Spleen (tissue), 11 donors: ENCODE measurements at regions not wholly inside any gene's neighbourhood (a gene's known extent, or its start where the extent isn't known, plus 50 kb on each side); places are given as distances from the start of the nearest gene placed in this dataset.

Source experiments
- DNase-seq: peaks from one replicate; pipeline ENCODE4 v3.0.0-alpha.2; 2020
- H3K27ac ChIP-seq, 8 donors: fragments of 200-600 bp; sonication (generic) in 7 of 8; 1 replicate in 4 of 8; 2 replicates in 4 of 8; pipeline versions ENCODE4 v1.5.0 to v1.8.0; 2016 to 2021; ENCODE audit warnings: inconsistent platforms in 4 of 8, mild to moderate bottlenecking in 4 of 8, moderate library complexity in 1 of 8
- H3K27me3 ChIP-seq, 7 donors: fragments of 200-600 bp; sonication (generic) in 6 of 7; replicated peaks in 1 of 7; 1 replicate in 4 of 7; 2 replicates in 3 of 7; pipeline versions ENCODE4 v1.5.0 to v1.8.0; 2016 to 2021; ENCODE audit warnings: inconsistent platforms in 3 of 7, mild to moderate bottlenecking in 1 of 7
- H3K36me3 ChIP-seq, 6 donors: fragments of 200-600 bp; sonication (generic) in 5 of 6; 1 replicate in 4 of 6; 2 replicates in 2 of 6; pipeline versions ENCODE4 v1.5.0 to v1.8.0; 2016 to 2021; ENCODE audit warnings: inconsistent platforms in 2 of 6
- H3K4me1 ChIP-seq, 6 donors: fragments of 200-600 bp; sonication (generic) in 5 of 6; 1 replicate in 3 of 6; 2 replicates in 3 of 6; pipeline versions ENCODE4 v1.5.0 to v1.8.0; 2016 to 2021; ENCODE audit warnings: inconsistent platforms in 3 of 6
- H3K4me3 ChIP-seq, 8 donors: fragments of 200-600 bp; sonication (generic) in 7 of 8; 1 replicate in 4 of 8; 2 replicates in 4 of 8; pipeline versions ENCODE4 v1.5.0 to v1.8.0; 2016 to 2021; ENCODE audit warnings: inconsistent platforms in 4 of 8, mild to moderate bottlenecking in 4 of 8, moderate library complexity in 2 of 8
- H3K9me3 ChIP-seq, 8 donors: fragments of 200-600 bp; sonication (generic) in 7 of 8; 1 replicate in 4 of 8; 2 replicates in 4 of 8; pipeline versions ENCODE4 v1.5.0 to v1.8.0; 2016 to 2021; ENCODE audit warnings: inconsistent platforms in 4 of 8
- CTCF ChIP-seq, 11 experiments: fragments of 200-600 bp in 7 of 11; fragments of 450-650 bp in 4 of 11; sonication (generic) in 4 of 11; IDR thresholded peaks in 8 of 11; conservative IDR thresholded peaks in 3 of 11; 1 replicate in 7 of 11; 2 replicates in 4 of 11; pipeline versions ENCODE4 v1.4.0 to v1.8.0; 2016 to 2021; ENCODE audit warnings: antibody characterized with exemption in 11 of 11, inconsistent platforms in 4 of 11, mild to moderate bottlenecking in 1 of 11
- POLR2A ChIP-seq, 3 donors: fragments of 450-650 bp; IDR thresholded peaks; one replicate each; pipeline ENCODE4 v1.5.1; 2017; ENCODE audit warnings: antibody characterized with exemption in 3 of 3, mild to moderate bottlenecking in 1 of 3
- POLR2AphosphoS5 ChIP-seq, 3 donors: sonication (generic); formaldehyde crosslinking; IDR thresholded peaks; one replicate each; pipeline ENCODE4 v1.5.1; 2017; ENCODE audit warnings: antibody characterized with exemption in 3 of 3
- WGBS, 5 donors: extraction: QIAGEN DNeasy Blood & Tissue Kit in 3 of 5; methylation state at CpG; one replicate each; pipeline versions ENCODE4 v1.1.5 to v1.1.7; 2013 to 2018; 5-methylcytosine and 5-hydroxymethylcytosine counted together
- intact Hi-C: fragments of 100-400 bp; cut with DNase I; formaldehyde crosslinking; loops from one replicate; pipeline ENCODE4 v1.15.0; 2023; ENCODE audit warnings: low total_unique reads
- donor health status: healthy with polysubstance abuse.
- donor health status: DM: no; HTN: no; CAD: no; lungs with moderate emphysema.
- donor health status: DM: no; HTN: no; CAD: no.
- donor health status: Bipolar disorder and iron deficiency.
- donor health status: healthy.
- donor health status: DM: no; HTN: no; CAD: no.
- donor health status: DM: yes; HTN: yes; CAD: no.

GRCh38 chr3:31187380-31187779 lies 292.9 kb upstream of the GADL1 start:
- TF ChIP-seq POLR2AphosphoS5 (IDR thresholded peaks at IDR 0.05) (no peak), POLR2A (IDR thresholded peaks at IDR 0.05) (no peak), CTCF (IDR thresholded peaks at IDR 0.05 in 8 of 11, conservative IDR thresholded peaks at IDR 0.05 in 3 of 11) (no peak)
- 84 to 96% (median 96%) methylated on average over 1 of the region's 1 CpG for WGBS, 5 donors
- Histone ChIP-seq H3K4me1 (no peaks in the 10 kb centered on the region), H3K27ac (no peak overlapping the region), H3K4me3 (no peak overlapping the region), H3K9me3 (no peaks in the 10 kb centered on the region), H3K27me3 (no peaks in the 10 kb centered on the region), H3K36me3 (no peaks in the 10 kb centered on the region)
- intact Hi-C loops = no loop called here
- DNase-seq = no peak

- Histone ChIP-seq H3K27ac (no peak overlapping the region), H3K4me3 (no peak overlapping the region), H3K36me3 (no peaks in the 10 kb centered on the region), H3K4me1 (no peaks in the 10 kb centered on the region), H3K27me3 (no peaks in the 10 kb centered on the region), H3K9me3 (no peaks in the 10 kb centered on the region)
- WGBS, 5 donors = 81 to 95% (median 89%) methylated on average over 6 of the region's 6 CpGs
- TF ChIP-seq CTCF (IDR thresholded peaks at IDR 0.05 in 8 of 11, conservative IDR thresholded peaks at IDR 0.05 in 3 of 11) (no peak), POLR2A (IDR thresholded peaks at IDR 0.05) (no peak), POLR2AphosphoS5 (IDR thresholded peaks at IDR 0.05) (no peak)
- no peak for DNase-seq
- intact Hi-C loops = no loop called here
These were observed 293.7 kb upstream of the GADL1 start for GRCh38 chr3:31188112-31188511.

- WGBS, 5 donors = 38 to 100% (median 92%) methylated on average over 1 of the region's 1 CpG
- H3K4me1 ChIP-seq = no peaks in the 10 kb centered on the region
- intact Hi-C loops = no loop called here
- no peak overlapping the region for H3K4me3 ChIP-seq
- no peak overlapping the region for H3K27ac ChIP-seq
- H3K27me3 ChIP-seq = no peaks in the 10 kb centered on the region
- H3K9me3 ChIP-seq = no peaks in the 10 kb centered on the region
- DNase-seq = no peak
- no peaks in the 10 kb centered on the region for H3K36me3 ChIP-seq
- TF ChIP-seq POLR2AphosphoS5 (IDR thresholded peaks at IDR 0.05) (no peak), POLR2A (IDR thresholded peaks at IDR 0.05) (no peak), CTCF (IDR thresholded peaks at IDR 0.05 in 8 of 11, conservative IDR thresholded peaks at IDR 0.05 in 3 of 11) (no peak)
These were observed 294.9 kb upstream of the GADL1 start for GRCh38 chr3:31189330-31189729.

- no peaks in the 10 kb centered on the region for H3K4me1 ChIP-seq
- H3K4me3 ChIP-seq = no peak overlapping the region
- no peaks in the 10 kb centered on the region for H3K9me3 ChIP-seq
- H3K27ac ChIP-seq = no peak overlapping the region
- intact Hi-C loops = no loop called here
- no peak for TF ChIP-seq CTCF (IDR thresholded peaks at IDR 0.05 in 8 of 11, conservative IDR thresholded peaks at IDR 0.05 in 3 of 11)
- no peak for TF ChIP-seq POLR2A (IDR thresholded peaks at IDR 0.05)
- TF ChIP-seq POLR2AphosphoS5 (IDR thresholded peaks at IDR 0.05) = no peak
- no peaks in the 10 kb centered on the region for H3K27me3 ChIP-seq
- H3K36me3 ChIP-seq = no peaks in the 10 kb centered on the region
- no peak for DNase-seq
These were observed 295.5 kb upstream of the GADL1 start for GRCh38 chr3:31189971-31190370.
